ENCODE measurements at regions not wholly inside any gene's neighbourhood (a gene's known extent, or its start where the extent isn't known, plus 50 kb on each side); places are given as distances from the start of the nearest gene placed in this dataset.

DNA sequence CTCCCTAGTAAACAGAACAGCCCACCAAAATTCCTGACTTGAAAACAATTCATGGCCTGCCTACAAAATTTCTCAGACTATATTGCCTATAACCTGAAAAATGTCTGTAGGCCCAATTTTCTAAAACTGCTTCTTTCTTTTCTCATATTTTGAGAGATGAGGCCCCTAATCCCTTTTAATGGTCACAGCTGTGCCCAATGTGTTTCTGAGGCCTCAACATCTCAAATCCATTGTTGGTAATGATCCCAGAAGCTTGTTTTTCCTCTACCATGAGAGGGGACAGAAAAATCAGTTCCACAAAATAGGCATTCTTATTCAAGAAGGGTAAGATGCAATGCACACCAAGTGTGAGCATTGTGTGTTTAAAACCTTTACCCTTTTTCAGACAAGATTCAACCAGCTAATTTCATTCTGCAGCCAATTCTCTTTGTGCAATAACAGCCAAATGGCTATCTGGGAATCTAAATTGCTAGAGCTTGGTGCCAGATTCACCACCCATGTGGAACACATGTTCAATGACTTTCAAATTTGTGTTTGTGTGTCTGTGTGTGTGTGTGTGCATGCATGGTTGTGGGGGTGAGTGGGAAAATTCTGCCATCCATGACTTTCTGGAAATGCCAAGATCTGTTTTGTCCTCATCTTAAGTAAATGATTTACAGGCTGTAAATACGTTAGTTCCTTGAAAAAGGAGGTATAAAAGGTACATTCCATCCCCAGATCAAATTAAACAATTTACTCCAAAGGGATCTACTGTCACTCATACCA is 319.5 kb downstream of the TNS1 start:
- no peak for DNase-seq (ENCODE audit: low spot score)
- Histone ChIP-seq H3K4me1 (replicated peaks) (no peaks in the 10 kb centered on the region), H3K36me3 (no peaks in the 10 kb centered on the region), H3K9me3 (no peaks in the 10 kb centered on the region), H3K27ac (peak overlapping the region in 1 of 2 donors; percentile 2), H3K27me3 (replicated peaks; ENCODE audit: insufficient read depth) (no peaks in the 10 kb centered on the region), H3K4me3 (no peak overlapping the region)
- WGBS = 25% methylated on average over 1 of the region's 1 CpG
- intact Hi-C loops (cut with DNase I) = no loop called here
- TF ChIP-seq POLR2A (IDR thresholded peaks at IDR 0.05) (no peak), POLR2AphosphoS5 (IDR thresholded peaks at IDR 0.05) (no peak)
- TF ChIP-seq, protein P1, sequence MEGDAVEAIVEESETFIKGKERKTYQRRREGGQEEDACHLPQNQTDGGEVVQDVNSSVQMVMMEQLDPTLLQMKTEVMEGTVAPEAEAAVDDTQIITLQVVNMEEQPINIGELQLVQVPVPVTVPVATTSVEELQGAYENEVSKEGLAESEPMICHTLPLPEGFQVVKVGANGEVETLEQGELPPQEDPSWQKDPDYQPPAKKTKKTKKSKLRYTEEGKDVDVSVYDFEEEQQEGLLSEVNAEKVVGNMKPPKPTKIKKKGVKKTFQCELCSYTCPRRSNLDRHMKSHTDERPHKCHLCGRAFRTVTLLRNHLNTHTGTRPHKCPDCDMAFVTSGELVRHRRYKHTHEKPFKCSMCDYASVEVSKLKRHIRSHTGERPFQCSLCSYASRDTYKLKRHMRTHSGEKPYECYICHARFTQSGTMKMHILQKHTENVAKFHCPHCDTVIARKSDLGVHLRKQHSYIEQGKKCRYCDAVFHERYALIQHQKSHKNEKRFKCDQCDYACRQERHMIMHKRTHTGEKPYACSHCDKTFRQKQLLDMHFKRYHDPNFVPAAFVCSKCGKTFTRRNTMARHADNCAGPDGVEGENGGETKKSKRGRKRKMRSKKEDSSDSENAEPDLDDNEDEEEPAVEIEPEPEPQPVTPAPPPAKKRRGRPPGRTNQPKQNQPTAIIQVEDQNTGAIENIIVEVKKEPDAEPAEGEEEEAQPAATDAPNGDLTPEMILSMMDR (IDR thresholded peaks at IDR 0.05) = no peak

DNA sequence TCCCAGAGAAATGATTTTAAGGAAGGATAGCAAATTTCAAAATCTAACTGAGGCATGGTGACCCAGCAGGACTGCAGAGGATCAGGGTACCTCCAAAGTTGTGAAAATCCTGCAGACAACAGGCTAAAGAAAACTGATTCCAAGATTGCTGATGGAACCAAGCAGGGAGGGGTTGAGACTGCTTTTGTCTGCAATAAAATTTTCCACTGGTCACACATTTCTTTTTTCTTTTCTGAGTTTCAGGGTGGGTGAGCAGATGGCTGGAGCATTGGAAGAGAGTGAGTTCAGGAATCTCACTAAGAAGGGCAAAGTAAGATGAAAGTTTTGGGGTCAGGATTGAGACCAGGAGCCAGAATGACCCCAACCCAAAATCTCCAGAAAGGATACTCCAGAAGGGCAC is 321.0 kb downstream of the TNS1 start:
- TF ChIP-seq, protein P1 (IDR thresholded peaks at IDR 0.05) = no peak
- TF ChIP-seq POLR2A (IDR thresholded peaks at IDR 0.05) (no peak), POLR2AphosphoS5 (IDR thresholded peaks at IDR 0.05) (no peak)
- no peaks in the 10 kb centered on the region for H3K4me1 ChIP-seq (replicated peaks)
- no peak overlapping the region for H3K27ac ChIP-seq
- no peak for DNase-seq (ENCODE audit: low spot score)
- H3K36me3 ChIP-seq = no peaks in the 10 kb centered on the region
- H3K27me3 ChIP-seq (replicated peaks; ENCODE audit: insufficient read depth) = no peaks in the 10 kb centered on the region
- H3K4me3 ChIP-seq = no peak overlapping the region
- H3K9me3 ChIP-seq = no peaks in the 10 kb centered on the region
- intact Hi-C loops (cut with DNase I) = no loop called here

DNA sequence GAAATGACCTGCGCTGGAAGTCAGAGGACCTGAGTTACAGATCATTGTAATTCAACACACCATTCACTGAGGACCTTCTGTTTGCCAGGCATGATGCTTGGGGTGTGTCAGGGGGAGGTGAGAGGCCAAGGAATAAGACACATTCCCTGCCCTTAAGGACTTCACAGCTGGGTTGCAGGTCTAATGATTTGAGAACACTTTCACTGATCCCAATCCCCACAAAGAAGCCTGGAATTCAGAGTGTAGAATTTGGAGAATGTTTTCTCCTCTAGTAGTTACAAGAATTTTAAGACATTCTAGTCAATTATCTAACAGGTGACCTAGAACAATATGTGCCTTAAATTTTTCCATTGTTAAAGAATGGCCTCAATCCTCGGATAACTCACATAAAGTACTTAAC is 322.4 kb downstream of the TNS1 start:
- H3K4me1 ChIP-seq (replicated peaks) = no peaks in the 10 kb centered on the region
- no peaks in the 10 kb centered on the region for H3K36me3 ChIP-seq
- no peak for TF ChIP-seq POLR2A (IDR thresholded peaks at IDR 0.05)
- TF ChIP-seq POLR2AphosphoS5 (IDR thresholded peaks at IDR 0.05) = no peak
- TF ChIP-seq, protein P1 (IDR thresholded peaks at IDR 0.05) = no peak
- WGBS = 86% methylated on average over 2 of the region's 2 CpGs
- H3K27me3 ChIP-seq (replicated peaks; ENCODE audit: insufficient read depth) = no peaks in the 10 kb centered on the region
- intact Hi-C loops (cut with DNase I) = no loop called here
- no peak overlapping the region for H3K27ac ChIP-seq
- H3K9me3 ChIP-seq = no peaks in the 10 kb centered on the region
- H3K4me3 ChIP-seq = no peak overlapping the region
- no peak for DNase-seq (ENCODE audit: low spot score)

DNA sequence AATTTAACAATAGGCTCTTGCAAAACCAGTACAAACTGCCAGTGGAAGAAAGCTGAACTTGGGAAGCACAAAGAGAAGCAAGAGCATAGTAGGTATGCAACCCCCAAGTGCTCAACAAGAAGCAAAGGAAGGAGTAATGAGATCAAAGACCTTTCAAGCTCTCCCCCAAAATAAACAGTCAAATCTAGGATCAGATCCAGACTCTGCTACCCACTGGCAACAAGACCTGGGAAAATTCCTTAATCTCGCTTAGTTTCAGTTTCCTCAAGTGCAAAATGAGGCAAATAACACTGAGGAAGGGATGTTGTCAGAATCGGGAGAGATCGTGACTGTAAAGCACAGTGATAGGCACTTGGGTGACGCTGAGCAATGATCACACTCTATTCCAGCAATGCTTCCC is 329.2 kb downstream of the TNS1 start:
- no peak for DNase-seq (ENCODE audit: low spot score)
- Histone ChIP-seq H3K27ac (no peak overlapping the region), H3K4me3 (no peak overlapping the region), H3K4me1 (replicated peaks) (no peaks in the 10 kb centered on the region), H3K9me3 (no peaks in the 10 kb centered on the region), H3K27me3 (replicated peaks; ENCODE audit: insufficient read depth) (no peaks in the 10 kb centered on the region), H3K36me3 (no peaks in the 10 kb centered on the region)
- WGBS = 66% methylated on average over 4 of the region's 4 CpGs
- TF ChIP-seq, protein P1 (IDR thresholded peaks at IDR 0.05) = no peak
- TF ChIP-seq POLR2AphosphoS5 (IDR thresholded peaks at IDR 0.05) = no peak
- TF ChIP-seq POLR2A (IDR thresholded peaks at IDR 0.05) = no peak
- intact Hi-C loops (cut with DNase I) = no loop called here

DNA sequence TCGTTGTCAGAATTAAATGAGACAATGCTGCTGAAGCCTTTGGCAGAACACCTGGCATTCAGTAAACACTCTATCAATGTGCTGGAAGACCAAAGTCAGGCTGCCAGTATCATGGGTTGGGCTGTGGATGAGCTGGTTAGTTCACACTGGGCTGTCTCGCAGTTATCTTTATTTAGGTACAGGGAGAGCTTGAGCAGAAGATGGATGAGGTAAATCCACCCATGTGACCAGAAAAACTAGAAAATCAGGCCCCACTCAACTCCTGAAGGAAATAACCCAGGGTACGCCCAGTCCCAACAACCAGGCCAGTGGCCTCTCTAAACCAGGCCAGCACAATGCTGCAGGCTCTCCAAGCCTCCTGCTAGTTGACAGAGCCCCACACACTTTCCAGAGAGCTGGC is 330.3 kb downstream of the TNS1 start:
- 13% methylated on average over 3 of the region's 3 CpGs for WGBS
- Histone ChIP-seq H3K4me1 (replicated peaks) (no peaks in the 10 kb centered on the region), H3K27me3 (replicated peaks; ENCODE audit: insufficient read depth) (no peaks in the 10 kb centered on the region), H3K9me3 (no peaks in the 10 kb centered on the region), H3K27ac (peak overlapping the region in 1 of 2 donors; percentile 36), H3K4me3 (no peak overlapping the region), H3K36me3 (no peaks in the 10 kb centered on the region)
- DNase-seq (ENCODE audit: low spot score) = peak; percentile 69
- TF ChIP-seq, protein P1 (IDR thresholded peaks at IDR 0.05) = no peak
- TF ChIP-seq POLR2A (IDR thresholded peaks at IDR 0.05) (no peak), POLR2AphosphoS5 (IDR thresholded peaks at IDR 0.05) (peak; percentile 74)
- intact Hi-C loops (cut with DNase I) = no loop called here

Data from prostate gland (tissue), 2 donors.